ENCODE measurements at regions not wholly inside any gene's neighbourhood (a gene's known extent, or its start where the extent isn't known, plus 50 kb on each side); places are given as distances from the start of the nearest gene placed in this dataset.

DNA sequence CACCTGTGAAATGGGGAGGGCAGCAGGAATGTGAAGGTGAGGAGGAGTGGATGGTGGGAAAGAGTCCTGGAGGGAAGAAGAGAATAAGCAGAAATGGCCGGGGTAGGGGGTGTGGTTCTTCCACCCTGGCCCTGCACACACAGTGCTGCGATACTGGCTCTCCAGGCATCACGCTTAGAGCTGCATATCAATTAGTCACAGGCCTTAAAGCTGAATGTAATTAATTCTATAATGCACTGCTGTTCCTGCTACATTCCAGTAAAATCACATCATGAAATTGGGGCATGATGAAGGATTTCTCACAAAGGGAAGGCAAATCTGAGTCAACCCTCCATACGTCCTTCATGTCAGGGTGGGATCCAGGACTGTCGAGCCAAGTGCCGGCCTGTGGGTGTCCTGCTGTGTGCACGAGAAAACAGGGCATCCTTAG lies 566.1 kb downstream of the BCL11B start:
- no peak for DNase-seq (ENCODE audit: low read depth)
- no peak overlapping the region for H3K4me3 ChIP-seq (ENCODE audit: low read depth, low read length)
- TF ChIP-seq, protein P1, sequence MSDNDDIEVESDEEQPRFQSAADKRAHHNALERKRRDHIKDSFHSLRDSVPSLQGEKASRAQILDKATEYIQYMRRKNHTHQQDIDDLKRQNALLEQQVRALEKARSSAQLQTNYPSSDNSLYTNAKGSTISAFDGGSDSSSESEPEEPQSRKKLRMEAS (IDR thresholded peaks at IDR 0.05; ENCODE audit: low read depth, low read length): no peak
- TF ChIP-seq POLR2A (IDR thresholded peaks at IDR 0.05; ENCODE audit: extremely low read depth, insufficient read length) (no peak), MYC (IDR thresholded peaks at IDR 0.05; ENCODE audit: low read depth, low read length) (no peak)
- TF ChIP-seq, protein P2, sequence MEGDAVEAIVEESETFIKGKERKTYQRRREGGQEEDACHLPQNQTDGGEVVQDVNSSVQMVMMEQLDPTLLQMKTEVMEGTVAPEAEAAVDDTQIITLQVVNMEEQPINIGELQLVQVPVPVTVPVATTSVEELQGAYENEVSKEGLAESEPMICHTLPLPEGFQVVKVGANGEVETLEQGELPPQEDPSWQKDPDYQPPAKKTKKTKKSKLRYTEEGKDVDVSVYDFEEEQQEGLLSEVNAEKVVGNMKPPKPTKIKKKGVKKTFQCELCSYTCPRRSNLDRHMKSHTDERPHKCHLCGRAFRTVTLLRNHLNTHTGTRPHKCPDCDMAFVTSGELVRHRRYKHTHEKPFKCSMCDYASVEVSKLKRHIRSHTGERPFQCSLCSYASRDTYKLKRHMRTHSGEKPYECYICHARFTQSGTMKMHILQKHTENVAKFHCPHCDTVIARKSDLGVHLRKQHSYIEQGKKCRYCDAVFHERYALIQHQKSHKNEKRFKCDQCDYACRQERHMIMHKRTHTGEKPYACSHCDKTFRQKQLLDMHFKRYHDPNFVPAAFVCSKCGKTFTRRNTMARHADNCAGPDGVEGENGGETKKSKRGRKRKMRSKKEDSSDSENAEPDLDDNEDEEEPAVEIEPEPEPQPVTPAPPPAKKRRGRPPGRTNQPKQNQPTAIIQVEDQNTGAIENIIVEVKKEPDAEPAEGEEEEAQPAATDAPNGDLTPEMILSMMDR (IDR thresholded peaks at IDR 0.05; ENCODE audit: low read depth, low read length): no peak

GRCh38 chr14:98707522-98707921 lies 564.5 kb downstream of the BCL11B start:
- TF ChIP-seq MYC (IDR thresholded peaks at IDR 0.05; ENCODE audit: low read depth, low read length) (no peak), POLR2A (IDR thresholded peaks at IDR 0.05; ENCODE audit: extremely low read depth, insufficient read length) (no peak)
- TF ChIP-seq, protein P2 (IDR thresholded peaks at IDR 0.05; ENCODE audit: low read depth, low read length): no peak
- TF ChIP-seq, protein P1 (IDR thresholded peaks at IDR 0.05; ENCODE audit: low read depth, low read length): no peak
- DNase-seq (ENCODE audit: low read depth): no peak
- H3K4me3 ChIP-seq (ENCODE audit: low read depth, low read length): no peak overlapping the region

GRCh38 chr14:98708555-98708954 lies 563.4 kb downstream of the BCL11B start:
- TF ChIP-seq, protein P2 (IDR thresholded peaks at IDR 0.05; ENCODE audit: low read depth, low read length): no peak
- TF ChIP-seq POLR2A (IDR thresholded peaks at IDR 0.05; ENCODE audit: extremely low read depth, insufficient read length) (no peak), MYC (IDR thresholded peaks at IDR 0.05; ENCODE audit: low read depth, low read length) (no peak)
- TF ChIP-seq, protein P1 (IDR thresholded peaks at IDR 0.05; ENCODE audit: low read depth, low read length): no peak
- no peak for DNase-seq (ENCODE audit: low read depth)
- no peak overlapping the region for H3K4me3 ChIP-seq (ENCODE audit: low read depth, low read length)

GRCh38 chr14:98711453-98711852 lies 560.5 kb downstream of the BCL11B start:
- H3K4me3 ChIP-seq (ENCODE audit: low read depth, low read length): no peak overlapping the region
- TF ChIP-seq MYC (IDR thresholded peaks at IDR 0.05; ENCODE audit: low read depth, low read length) (no peak), POLR2A (IDR thresholded peaks at IDR 0.05; ENCODE audit: extremely low read depth, insufficient read length) (no peak)
- TF ChIP-seq, protein P1 (IDR thresholded peaks at IDR 0.05; ENCODE audit: low read depth, low read length): 0 out of 2 replicates have a peak, but pooled peaks have one; percentile 22
- TF ChIP-seq, protein P2 (IDR thresholded peaks at IDR 0.05; ENCODE audit: low read depth, low read length): no peak
- peak; percentile 49 for DNase-seq (ENCODE audit: low read depth)

- DNase-seq (ENCODE audit: low read depth): no peak
- H3K4me3 ChIP-seq (ENCODE audit: low read depth, low read length): no peak overlapping the region
- TF ChIP-seq MYC (IDR thresholded peaks at IDR 0.05; ENCODE audit: low read depth, low read length) (no peak), POLR2A (IDR thresholded peaks at IDR 0.05; ENCODE audit: extremely low read depth, insufficient read length) (no peak)
- TF ChIP-seq, protein P2 (IDR thresholded peaks at IDR 0.05; ENCODE audit: low read depth, low read length): no peak
- TF ChIP-seq, protein P1 (IDR thresholded peaks at IDR 0.05; ENCODE audit: low read depth, low read length): no peak
Measured at GRCh38 chr14:98714626-98715425, 557.2 kb downstream of the BCL11B start.

Measured in NB4 (cell line).